ENCODE measurements at regions not wholly inside any gene's neighbourhood (a gene's known extent, or its start where the extent isn't known, plus 50 kb on each side); places are given as distances from the start of the nearest gene placed in this dataset.

DNA sequence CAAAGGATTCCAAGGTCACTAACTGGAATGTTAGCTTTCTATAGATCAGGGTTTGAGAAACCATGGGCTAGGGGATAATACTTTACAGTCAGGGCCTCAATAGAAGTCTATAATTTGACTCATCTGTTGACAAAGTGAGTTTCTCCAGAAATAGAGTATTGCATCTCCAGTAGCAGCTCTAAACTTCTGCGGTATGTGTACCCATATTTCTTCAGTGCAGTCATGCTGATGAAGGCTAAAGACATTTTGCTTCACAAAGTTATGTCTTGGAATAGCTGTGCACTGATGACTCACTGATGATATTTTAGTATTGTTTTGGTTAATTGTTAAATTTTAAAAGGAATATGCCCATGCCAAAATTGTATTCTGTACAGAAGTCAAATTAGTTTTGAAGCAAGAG is 464.9 kb upstream of the AMOT start:
- Histone ChIP-seq H3K9me3 (ENCODE audit: control insufficient read depth, low read depth, low read length) (no peaks in the 10 kb centered on the region), H3K4me1 (ENCODE audit: control insufficient read depth, insufficient read depth, low read length) (no peaks in the 10 kb centered on the region), H3K27me3 (ENCODE audit: control insufficient read depth, insufficient read depth, low read length) (no peaks in the 10 kb centered on the region), H3K36me3 (ENCODE audit: control insufficient read depth, insufficient read depth, low read length) (no peaks in the 10 kb centered on the region), H3K4me3 (ENCODE audit: low read length) (no peak overlapping the region), H3K27ac (ENCODE audit: low read length) (no peak overlapping the region)
- WGBS (ENCODE audit: insufficient coverage, low lambda C conversion rate) = no CpG with 5 or more reads among the region's 1 CpG
- no peak for DNase-seq

DNA sequence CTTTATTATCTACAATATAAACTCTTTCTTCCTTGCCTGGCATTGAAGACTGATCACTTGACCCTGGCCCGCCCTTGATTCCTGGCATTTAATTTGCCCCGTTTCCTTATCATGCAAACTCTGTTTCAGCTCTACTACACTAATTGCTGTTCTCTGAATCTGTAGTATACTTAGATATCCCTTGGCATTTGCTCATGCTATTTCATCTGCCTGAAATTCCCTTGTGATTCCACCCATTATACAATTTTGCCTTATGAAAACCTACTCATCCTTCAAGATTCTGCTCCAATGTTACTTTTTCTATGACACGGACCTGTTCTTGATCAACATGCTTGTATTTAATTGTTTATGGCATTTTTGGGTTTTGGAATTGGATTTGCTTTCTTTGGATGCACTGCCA is 459.9 kb upstream of the AMOT start:
- H3K4me1 ChIP-seq (ENCODE audit: control insufficient read depth, insufficient read depth, low read length) = no peaks in the 10 kb centered on the region
- H3K27me3 ChIP-seq (ENCODE audit: control insufficient read depth, insufficient read depth, low read length) = no peaks in the 10 kb centered on the region
- no peaks in the 10 kb centered on the region for H3K9me3 ChIP-seq (ENCODE audit: control insufficient read depth, low read depth, low read length)
- no peaks in the 10 kb centered on the region for H3K36me3 ChIP-seq (ENCODE audit: control insufficient read depth, insufficient read depth, low read length)
- whole genome bisulfite sequencing (ENCODE audit: insufficient coverage, low lambda C conversion rate) = 100% methylated on average over 1 of the region's 3 CpGs
- no peak overlapping the region for H3K4me3 ChIP-seq (ENCODE audit: low read length)
- DNase-seq = no peak
- no peak overlapping the region for H3K27ac ChIP-seq (ENCODE audit: low read length)

GRCh38 chrX:113297437-113297836 is 456.8 kb upstream of the AMOT start:
- no peaks in the 10 kb centered on the region for H3K9me3 ChIP-seq (ENCODE audit: control insufficient read depth, low read depth, low read length)
- DNase-seq = no peak

GRCh38 chrX:113289503-113289902 is 448.9 kb upstream of the AMOT start:
- Histone ChIP-seq H3K9me3 (ENCODE audit: control insufficient read depth, low read depth, low read length) (no peaks in the 10 kb centered on the region), H3K27me3 (ENCODE audit: control insufficient read depth, insufficient read depth, low read length) (no peaks in the 10 kb centered on the region), H3K4me3 (ENCODE audit: low read length) (no peak overlapping the region), H3K4me1 (ENCODE audit: control insufficient read depth, insufficient read depth, low read length) (no peaks in the 10 kb centered on the region), H3K36me3 (ENCODE audit: control insufficient read depth, insufficient read depth, low read length) (no peaks in the 10 kb centered on the region), H3K27ac (ENCODE audit: low read length) (no peak overlapping the region)
- no CpG with 5 or more reads among the region's 1 CpG for WGBS (ENCODE audit: insufficient coverage, low lambda C conversion rate)
- DNase-seq = no peak

More at GRCh38 chrX:113297437-113297836, 456.8 kb upstream of the AMOT start:
- Histone ChIP-seq H3K27me3 (ENCODE audit: control insufficient read depth, insufficient read depth, low read length) (no peaks in the 10 kb centered on the region), H3K4me3 (ENCODE audit: low read length) (no peak overlapping the region), H3K27ac (ENCODE audit: low read length) (no peak overlapping the region), H3K36me3 (ENCODE audit: control insufficient read depth, insufficient read depth, low read length) (no peaks in the 10 kb centered on the region), H3K4me1 (ENCODE audit: control insufficient read depth, insufficient read depth, low read length) (no peaks in the 10 kb centered on the region)

- Histone ChIP-seq H3K27ac (ENCODE audit: low read length) (no peak overlapping the region), H3K4me1 (ENCODE audit: control insufficient read depth, insufficient read depth, low read length) (no peaks in the 10 kb centered on the region), H3K27me3 (ENCODE audit: control insufficient read depth, insufficient read depth, low read length) (no peaks in the 10 kb centered on the region), H3K36me3 (ENCODE audit: control insufficient read depth, insufficient read depth, low read length) (no peaks in the 10 kb centered on the region), H3K4me3 (ENCODE audit: low read length) (no peak overlapping the region), H3K9me3 (ENCODE audit: control insufficient read depth, low read depth, low read length) (no peaks in the 10 kb centered on the region)
- DNase-seq = no peak
- no CpG with 5 or more reads among the region's 4 CpGs for WGBS (ENCODE audit: insufficient coverage, low lambda C conversion rate)
Measured at GRCh38 chrX:113287761-113288160, 447.1 kb upstream of the AMOT start.

GRCh38 chrX:113275804-113276203 is 435.2 kb upstream of the AMOT start:
- H3K27ac ChIP-seq (ENCODE audit: low read length) = no peak overlapping the region
- DNase-seq = no peak
- no peaks in the 10 kb centered on the region for H3K36me3 ChIP-seq (ENCODE audit: control insufficient read depth, insufficient read depth, low read length)
- H3K4me1 ChIP-seq (ENCODE audit: control insufficient read depth, insufficient read depth, low read length) = no peaks in the 10 kb centered on the region
- H3K9me3 ChIP-seq (ENCODE audit: control insufficient read depth, low read depth, low read length) = no peaks in the 10 kb centered on the region
- WGBS (ENCODE audit: insufficient coverage, low lambda C conversion rate) = no CpG with 5 or more reads among the region's 2 CpGs
- H3K27me3 ChIP-seq (ENCODE audit: control insufficient read depth, insufficient read depth, low read length) = no peaks in the 10 kb centered on the region
- no peak overlapping the region for H3K4me3 ChIP-seq (ENCODE audit: low read length)

GRCh38 chrX:113274791-113275190 is 434.2 kb upstream of the AMOT start:
- Histone ChIP-seq H3K9me3 (ENCODE audit: control insufficient read depth, low read depth, low read length) (no peaks in the 10 kb centered on the region), H3K27me3 (ENCODE audit: control insufficient read depth, insufficient read depth, low read length) (no peaks in the 10 kb centered on the region), H3K27ac (ENCODE audit: low read length) (no peak overlapping the region), H3K36me3 (ENCODE audit: control insufficient read depth, insufficient read depth, low read length) (no peaks in the 10 kb centered on the region), H3K4me3 (ENCODE audit: low read length) (no peak overlapping the region), H3K4me1 (ENCODE audit: control insufficient read depth, insufficient read depth, low read length) (no peaks in the 10 kb centered on the region)
- WGBS (ENCODE audit: insufficient coverage, low lambda C conversion rate) = no CpG with 5 or more reads among the region's 1 CpG
- no peak for DNase-seq

DNA sequence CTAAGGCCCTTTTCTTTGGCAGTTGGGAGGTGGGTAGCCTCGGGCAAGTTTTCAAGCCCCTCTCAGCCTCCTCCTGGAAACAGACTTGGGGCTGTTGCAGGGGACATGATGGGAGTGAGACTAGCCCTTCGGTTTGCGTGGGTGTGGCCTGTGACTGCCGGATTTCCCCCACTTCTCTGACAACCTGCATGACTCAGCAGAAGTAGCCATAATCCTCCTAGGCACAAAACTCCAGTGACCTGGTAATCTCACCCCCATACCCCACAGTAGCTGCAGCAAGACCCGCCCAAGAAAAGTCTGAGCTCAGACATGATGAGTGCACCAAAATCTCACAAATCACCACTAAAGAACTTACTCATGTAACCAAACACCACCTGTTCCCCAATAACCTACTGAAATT is 433.7 kb upstream of the AMOT start:
- no peaks in the 10 kb centered on the region for H3K36me3 ChIP-seq (ENCODE audit: control insufficient read depth, insufficient read depth, low read length)
- no peaks in the 10 kb centered on the region for H3K9me3 ChIP-seq (ENCODE audit: control insufficient read depth, low read depth, low read length)
- H3K4me1 ChIP-seq (ENCODE audit: control insufficient read depth, insufficient read depth, low read length) = no peaks in the 10 kb centered on the region
- no peak overlapping the region for H3K4me3 ChIP-seq (ENCODE audit: low read length)
- WGBS (ENCODE audit: insufficient coverage, low lambda C conversion rate) = no CpG with 5 or more reads among the region's 5 CpGs
- no peak for DNase-seq
- H3K27ac ChIP-seq (ENCODE audit: low read length) = no peak overlapping the region
- H3K27me3 ChIP-seq (ENCODE audit: control insufficient read depth, insufficient read depth, low read length) = no peaks in the 10 kb centered on the region

DNA sequence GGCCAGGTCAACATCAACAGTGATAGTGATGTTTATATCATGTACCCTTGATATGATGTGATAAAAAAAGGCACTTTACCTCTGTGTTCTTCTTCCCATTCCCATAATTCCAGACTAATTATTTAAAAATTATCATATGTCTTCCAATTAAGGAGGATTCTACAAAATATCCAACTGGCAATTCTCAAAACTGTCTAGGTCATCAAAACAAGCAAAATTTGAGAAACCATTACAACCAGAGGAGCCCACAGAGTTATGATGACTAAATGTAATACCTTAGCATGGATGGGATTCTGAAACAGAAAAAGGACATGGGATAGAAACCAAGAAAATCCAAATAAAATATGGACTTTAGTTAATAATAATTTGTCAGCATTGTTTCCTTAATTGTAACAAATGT is 428.6 kb upstream of the AMOT start:
- DNase-seq = no peak
- no peak overlapping the region for H3K27ac ChIP-seq (ENCODE audit: low read length)
- no peaks in the 10 kb centered on the region for H3K36me3 ChIP-seq (ENCODE audit: control insufficient read depth, insufficient read depth, low read length)
- H3K9me3 ChIP-seq (ENCODE audit: control insufficient read depth, low read depth, low read length) = no peaks in the 10 kb centered on the region
- no peaks in the 10 kb centered on the region for H3K4me1 ChIP-seq (ENCODE audit: control insufficient read depth, insufficient read depth, low read length)
- H3K27me3 ChIP-seq (ENCODE audit: control insufficient read depth, insufficient read depth, low read length) = no peaks in the 10 kb centered on the region
- H3K4me3 ChIP-seq (ENCODE audit: low read length) = no peak overlapping the region

GRCh38 chrX:113260474-113260873 is 419.8 kb upstream of the AMOT start:
- no peak overlapping the region for H3K4me3 ChIP-seq (ENCODE audit: low read length)
- no peaks in the 10 kb centered on the region for H3K4me1 ChIP-seq (ENCODE audit: control insufficient read depth, insufficient read depth, low read length)
- no peaks in the 10 kb centered on the region for H3K36me3 ChIP-seq (ENCODE audit: control insufficient read depth, insufficient read depth, low read length)
- no CpG with 5 or more reads among the region's 3 CpGs for WGBS (ENCODE audit: insufficient coverage, low lambda C conversion rate)
- no peaks in the 10 kb centered on the region for H3K9me3 ChIP-seq (ENCODE audit: control insufficient read depth, low read depth, low read length)
- no peak overlapping the region for H3K27ac ChIP-seq (ENCODE audit: low read length)
- no peaks in the 10 kb centered on the region for H3K27me3 ChIP-seq (ENCODE audit: control insufficient read depth, insufficient read depth, low read length)
- no peak for DNase-seq

GRCh38 chrX:113222305-113222704 is 381.7 kb upstream of the AMOT start:
- no CpG with 5 or more reads among the region's 3 CpGs for WGBS (ENCODE audit: insufficient coverage, low lambda C conversion rate)

More at GRCh38 chrX:113222305-113222704, 381.7 kb upstream of the AMOT start:
- Histone ChIP-seq H3K27ac (ENCODE audit: low read length) (no peak overlapping the region), H3K27me3 (ENCODE audit: control insufficient read depth, insufficient read depth, low read length) (no peaks in the 10 kb centered on the region), H3K36me3 (ENCODE audit: control insufficient read depth, insufficient read depth, low read length) (no peaks in the 10 kb centered on the region), H3K4me1 (ENCODE audit: control insufficient read depth, insufficient read depth, low read length) (no peaks in the 10 kb centered on the region), H3K9me3 (ENCODE audit: control insufficient read depth, low read depth, low read length) (no peaks in the 10 kb centered on the region), H3K4me3 (ENCODE audit: low read length) (no peak overlapping the region)
- no peak for DNase-seq

All from large intestine (tissue), 3 donors.